Activated CD4-positive, CD25-positive, alpha-beta regulatory T cell (primary cell): ENCODE measurements at regions not wholly inside any gene's neighbourhood (a gene's known extent, or its start where the extent isn't known, plus 50 kb on each side); places are given as distances from the start of the nearest gene placed in this dataset.
"Not testable (repeated sequence)": the region's sequence is repeated elsewhere in the genome, so short reads cannot be mapped to it uniquely, and the experiment has no call there.

ENCODE experiments used
- DNase-seq, 4 experiments: peaks; one replicate each; lab custom pipeline; 2025; lab: John Stamatoyannopoulos, UW

DNA sequence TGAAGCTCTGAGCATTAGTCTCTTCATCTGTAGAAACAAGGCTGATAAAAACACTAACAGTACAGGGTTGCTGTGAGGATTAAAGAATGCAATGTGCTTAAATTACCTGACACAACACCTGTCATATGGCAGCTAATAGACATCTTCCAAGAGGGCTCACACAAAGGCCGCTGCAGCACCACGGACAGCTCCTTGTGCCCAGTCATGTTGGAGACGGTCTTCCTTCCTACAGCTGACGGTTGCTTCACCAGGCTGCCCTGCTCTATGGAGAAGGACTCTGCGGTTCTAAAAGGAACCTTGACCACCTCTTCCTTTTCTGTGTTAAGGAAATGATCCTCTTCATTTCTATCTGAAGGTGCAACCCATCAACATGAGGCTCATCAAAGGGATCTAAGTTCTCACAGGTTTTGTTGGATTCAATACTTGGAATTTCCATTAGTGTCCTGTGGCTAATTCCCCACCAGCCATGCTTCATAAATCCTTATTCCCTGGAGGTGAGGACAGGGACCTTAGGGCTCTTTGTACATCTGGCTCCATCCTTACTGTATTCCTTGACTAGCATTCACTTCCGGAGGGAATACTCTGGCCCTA lies 138.9 kb upstream of the CES5A start:
- DNase-seq, result no peak

DNA sequence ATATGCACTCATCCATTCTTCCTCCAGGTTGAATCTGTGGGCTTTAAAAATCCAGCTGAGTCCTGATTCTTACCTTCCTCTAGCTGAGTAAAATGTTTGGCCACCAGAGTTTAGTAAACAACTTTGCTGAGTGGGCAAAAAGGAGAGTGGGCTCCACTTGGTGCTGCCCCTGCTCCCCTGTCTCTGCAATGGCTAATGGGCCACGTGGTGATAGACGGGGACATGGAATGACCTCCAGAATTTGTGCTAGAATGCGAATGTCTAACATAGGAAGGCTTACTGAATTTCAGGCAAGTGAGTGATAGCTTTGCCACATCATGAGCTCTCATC lies 137.3 kb upstream of the CES5A start:
- DNase-seq, result no peak

DNA sequence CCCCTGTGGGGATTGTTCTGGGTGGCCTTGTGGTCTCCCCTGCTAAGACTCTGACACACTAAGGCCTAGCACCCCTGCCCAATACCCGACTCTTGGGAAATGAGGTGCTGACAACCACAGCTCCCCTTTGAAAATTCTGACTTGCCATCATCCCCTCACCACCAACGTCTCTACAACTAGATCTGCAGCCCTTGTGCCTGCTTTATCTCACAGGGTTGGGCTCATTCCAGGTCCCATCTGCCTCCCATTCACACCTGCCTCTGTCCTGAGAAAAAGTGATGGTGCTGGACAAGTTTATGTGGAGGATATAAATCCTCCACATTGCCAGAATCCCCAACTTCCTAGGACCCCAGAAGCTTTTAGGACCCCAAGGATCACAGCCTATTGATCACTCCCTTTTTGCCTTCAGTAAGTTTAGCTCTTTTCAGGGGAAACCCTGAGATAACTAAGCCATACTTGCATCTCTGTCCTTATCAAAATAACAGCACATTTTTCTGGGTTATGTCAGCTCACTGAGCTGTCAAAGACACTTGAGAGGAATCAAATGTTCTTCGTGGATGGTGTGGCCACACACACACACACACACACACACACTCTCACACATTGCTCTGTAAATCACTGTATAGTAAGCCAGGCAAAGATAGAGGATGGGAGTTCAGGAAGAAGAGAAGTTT lies 136.8 kb upstream of the CES5A start:
- DNase-seq, result no peak

DNA sequence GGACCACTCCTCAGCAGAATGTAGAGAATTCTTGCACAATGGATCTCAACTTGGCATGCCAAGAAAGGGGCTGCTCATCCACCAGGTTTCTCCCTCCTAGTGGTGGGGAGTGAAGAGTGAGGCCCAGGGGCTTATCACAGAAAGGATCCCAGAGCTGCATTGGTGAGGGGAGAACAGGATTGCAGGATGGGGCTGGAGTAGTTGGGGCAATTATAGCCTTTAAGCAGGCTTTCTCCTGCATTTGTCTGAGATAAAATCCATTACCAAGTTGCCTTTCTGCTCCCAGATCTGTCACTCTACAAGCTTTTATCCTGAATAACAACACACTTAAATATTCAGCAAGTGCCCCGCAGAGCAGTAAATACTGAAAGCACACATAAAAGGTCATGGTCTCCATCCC lies 130.8 kb upstream of the CES5A start:
- DNase-seq, result no peak

DNA sequence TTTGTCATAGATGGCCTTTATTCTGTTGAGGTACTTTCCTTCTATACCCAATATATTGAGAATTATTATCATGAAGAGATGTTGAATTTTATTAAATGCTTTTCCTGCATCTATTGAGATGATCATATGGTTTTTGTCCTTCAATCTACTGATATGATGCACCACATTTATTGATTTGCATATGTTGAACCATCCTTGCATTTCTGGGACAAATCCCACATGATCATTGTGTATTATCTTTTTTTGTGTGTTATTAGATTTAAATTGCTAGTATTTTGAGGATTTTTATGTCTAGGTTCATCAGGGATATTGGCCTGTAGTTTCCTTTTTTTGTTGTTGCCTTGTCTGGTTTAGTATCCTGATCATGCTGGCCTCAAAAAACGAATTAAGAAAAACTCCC lies 124.5 kb upstream of the CES5A start:
- no peak for DNase-seq

DNA sequence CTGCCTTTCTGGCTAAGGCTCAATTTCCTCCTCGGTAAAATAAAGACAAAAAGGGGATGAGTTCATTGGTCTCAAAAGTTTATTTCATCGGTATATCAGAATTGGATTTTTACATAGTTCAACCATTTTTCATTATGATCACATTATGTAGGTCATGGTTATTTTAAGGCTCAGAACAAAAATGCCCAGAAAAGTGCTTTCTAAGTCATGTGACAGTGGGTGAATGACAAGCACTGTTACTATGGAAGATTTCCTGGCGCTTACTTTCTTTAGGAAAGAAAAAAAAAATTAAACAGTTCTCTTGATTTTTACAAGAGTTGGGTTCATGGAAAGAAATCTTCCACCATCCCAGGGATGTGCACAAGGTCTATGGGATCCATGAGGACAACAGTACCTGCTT lies 117.9 kb upstream of the CES5A start:
- no peak for DNase-seq

DNA sequence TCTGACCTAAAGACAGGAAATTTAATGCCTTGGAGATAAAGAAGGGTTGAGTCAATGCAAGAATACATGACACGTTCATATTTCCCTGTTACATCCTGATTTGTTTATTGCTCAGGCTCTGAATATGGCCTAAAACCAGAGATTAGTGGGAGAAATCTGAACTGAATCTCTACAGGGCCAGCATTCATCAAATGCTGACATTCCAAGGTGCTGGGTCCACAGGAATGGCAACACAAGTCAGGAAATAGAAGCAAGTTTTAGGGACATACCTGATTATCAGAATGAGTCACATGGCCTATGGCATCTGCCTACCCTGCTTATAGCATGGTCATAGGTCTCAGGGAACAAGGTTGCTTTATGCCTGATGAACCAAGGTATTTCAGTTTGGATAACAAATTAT lies 117.4 kb upstream of the CES5A start:
- no peak for DNase-seq

DNA sequence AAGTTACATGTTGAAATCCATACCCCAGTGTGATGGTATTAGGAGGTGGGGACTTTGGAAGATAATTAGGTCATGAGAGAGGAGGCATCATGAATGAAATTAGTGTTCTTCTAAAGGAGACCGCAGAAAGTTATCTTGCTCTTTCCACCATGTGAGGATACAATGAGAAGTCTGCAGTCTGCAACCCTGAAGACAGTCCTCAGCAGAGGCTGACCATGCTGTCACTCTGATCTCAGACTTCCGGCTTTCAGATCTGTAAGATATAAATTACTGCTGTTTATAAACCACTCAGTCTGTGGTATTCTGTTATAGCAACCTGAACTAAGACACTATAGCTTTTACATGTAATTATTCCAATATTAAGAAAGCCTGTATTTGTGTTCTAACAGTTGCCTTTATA lies 116.7 kb upstream of the CES5A start:
- no peak for DNase-seq

DNA sequence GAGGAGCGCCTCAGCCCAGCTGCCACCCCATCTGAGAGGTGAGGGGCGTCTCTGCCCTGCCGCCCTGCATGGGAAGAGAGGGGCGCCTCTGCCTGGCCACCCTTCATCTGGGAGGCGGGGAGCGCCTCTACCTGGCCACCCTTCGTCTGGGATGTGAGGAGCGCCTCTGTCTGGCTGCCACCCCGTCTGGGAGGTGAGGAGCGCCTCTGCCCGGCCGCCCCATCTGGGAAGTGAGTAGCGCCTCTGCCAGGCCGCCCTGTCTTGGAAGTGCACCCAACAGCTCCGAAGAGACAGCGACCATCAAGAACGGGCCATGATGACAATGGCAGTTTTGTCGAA lies 114.4 kb upstream of the CES5A start:
- DNase-seq, result no peak

DNA sequence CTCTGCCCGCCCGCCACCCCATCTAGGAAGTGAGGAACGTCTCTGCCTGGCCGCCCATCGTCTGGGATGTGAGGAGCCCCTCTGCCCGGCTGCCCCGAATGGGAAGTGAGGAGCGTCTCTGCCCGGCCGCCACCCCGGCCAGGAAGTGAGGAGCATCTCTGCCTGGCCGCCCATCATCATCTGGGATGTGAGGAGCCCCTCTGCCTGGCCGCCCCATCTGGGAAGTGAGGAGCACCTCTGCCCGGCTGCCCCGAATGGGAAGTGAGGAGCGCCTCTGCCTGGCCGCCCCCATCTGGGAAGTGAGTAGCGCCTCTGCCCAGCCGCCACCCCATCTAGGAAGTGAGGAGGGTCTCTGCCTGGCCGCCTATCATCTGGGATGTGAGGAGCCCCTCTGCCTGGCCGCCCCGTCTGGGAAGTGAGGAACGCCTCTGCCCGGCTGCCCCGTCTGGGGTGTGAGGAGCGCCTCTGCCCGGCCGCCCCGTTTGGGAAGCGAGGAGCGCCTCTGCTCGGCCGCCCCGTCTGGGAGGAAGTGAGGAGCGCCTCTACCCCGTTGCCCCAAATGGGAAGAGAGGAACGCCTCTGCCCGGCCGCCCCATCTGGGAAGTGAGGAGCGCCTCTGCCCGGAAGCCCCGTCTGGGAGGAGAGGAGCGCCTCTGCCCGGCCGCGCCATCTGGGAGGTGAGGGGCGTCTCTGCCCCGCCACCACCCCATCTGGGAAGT lies 113.8 kb upstream of the CES5A start:
- not testable (repeated sequence) for DNase-seq

DNA sequence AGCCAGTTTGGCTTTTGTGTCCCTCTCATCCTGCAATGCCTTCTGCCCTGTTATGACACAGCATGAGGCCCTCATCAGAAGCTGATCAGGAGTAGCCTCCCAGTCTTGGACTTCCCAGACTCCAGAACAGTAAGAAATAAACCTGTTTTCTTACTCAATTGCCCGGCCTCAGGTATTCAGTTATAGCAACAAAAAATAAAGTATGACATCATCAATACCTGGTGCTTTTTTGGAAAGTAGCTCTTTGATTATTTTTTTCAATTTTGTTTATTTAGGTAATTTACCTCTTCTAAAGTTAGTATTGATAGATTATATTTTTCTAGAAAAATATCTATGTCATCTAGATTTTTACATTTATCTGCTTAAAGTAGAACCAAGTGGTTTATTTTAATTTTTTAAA lies 112.8 kb upstream of the CES5A start:
- no peak for DNase-seq

DNA sequence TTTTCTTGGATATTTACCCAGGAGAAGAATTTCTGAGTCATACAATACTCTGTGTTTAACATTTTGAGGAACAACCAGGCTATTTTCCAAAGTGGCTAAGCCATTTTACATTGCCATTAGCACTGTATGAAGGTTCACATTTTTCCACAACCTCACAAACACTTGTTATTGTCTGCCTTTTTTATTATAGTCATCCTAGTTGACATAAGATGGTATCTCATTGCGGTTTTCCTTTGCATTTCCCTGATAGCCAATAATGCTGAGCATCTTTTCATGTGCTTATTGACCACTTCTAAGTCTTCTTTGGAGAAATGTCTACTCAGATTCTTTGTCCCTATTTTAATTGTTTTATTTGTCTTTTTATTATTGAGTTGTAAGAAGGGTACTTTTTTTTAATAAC lies 107.4 kb upstream of the CES5A start:
- DNase-seq, result no peak

DNA sequence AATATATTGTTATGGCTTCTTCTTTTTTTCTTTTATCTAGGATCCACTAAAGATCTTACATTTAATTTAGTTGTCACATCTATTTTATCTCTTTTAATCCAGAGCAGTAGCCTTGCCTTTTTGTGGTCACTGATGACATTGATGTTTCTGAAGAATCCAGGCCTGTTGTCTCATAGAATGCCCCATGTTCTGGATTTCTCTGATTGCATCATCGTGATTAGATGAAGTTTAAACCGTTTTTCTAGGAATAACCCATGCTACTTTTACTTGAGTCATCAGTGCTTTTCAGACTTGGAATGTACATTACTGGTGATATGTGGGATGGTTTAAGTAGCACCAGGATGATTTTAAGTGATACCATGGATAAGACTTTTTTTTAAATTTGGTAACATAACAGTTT lies 106.4 kb upstream of the CES5A start:
- no peak for DNase-seq

DNA sequence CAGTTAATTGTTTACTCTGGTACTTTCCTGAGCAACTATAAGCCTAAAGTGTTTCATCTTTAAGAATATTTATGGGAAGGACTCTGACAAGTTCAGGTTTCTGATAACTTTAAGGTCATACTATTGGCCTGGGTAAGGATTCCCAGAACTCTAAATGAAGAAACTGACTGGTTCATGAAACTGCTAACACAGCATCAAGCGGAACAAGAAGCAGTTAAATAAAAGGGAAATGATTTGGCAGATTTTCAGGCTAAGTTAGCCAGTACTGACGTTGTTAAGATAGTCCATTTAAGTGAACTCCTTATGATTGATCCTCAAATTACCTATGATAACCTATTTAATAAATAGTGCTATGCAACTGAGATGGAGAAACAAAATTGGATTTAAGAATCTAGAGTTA lies 101.6 kb upstream of the CES5A start:
- no peak for DNase-seq

DNA sequence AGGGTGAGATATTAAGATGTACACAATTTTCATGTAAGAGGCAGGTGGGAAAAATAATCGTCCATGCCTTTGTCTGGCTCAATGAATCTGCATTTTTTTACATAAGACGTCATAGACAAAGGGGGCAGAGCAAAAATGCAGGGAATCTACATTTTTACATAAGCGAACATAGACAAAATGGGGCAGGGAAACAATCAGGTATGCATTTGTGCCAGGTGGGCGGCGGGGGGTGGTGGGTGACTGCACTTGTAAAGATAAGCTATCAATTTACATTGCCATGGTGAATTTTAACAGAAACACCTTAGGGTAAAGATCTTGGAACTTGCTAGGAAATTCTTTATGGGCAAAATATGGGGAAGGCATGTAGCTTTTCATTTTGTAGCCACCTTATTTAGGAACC lies 96.3 kb upstream of the CES5A start:
- no peak for DNase-seq

DNA sequence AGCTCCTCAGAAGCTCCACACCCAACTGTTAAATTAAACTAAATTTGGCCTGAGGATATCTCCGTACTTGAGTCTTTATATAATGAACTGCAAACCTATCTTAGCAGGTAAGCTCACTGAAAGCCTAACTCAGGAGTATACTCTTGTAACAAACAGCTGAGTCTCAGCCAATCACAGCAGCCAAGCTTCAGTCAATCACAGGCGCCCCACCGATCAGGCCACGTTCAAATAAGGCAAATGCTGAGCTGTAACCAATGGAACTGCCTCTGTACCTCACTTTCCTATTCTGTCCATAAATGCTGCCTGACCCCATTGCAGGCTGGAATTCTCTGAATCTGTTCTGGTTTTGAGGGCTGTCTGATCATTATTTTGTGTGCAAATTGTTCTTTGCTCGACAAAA lies 93.0 kb upstream of the CES5A start:
- DNase-seq, result no peak

DNA sequence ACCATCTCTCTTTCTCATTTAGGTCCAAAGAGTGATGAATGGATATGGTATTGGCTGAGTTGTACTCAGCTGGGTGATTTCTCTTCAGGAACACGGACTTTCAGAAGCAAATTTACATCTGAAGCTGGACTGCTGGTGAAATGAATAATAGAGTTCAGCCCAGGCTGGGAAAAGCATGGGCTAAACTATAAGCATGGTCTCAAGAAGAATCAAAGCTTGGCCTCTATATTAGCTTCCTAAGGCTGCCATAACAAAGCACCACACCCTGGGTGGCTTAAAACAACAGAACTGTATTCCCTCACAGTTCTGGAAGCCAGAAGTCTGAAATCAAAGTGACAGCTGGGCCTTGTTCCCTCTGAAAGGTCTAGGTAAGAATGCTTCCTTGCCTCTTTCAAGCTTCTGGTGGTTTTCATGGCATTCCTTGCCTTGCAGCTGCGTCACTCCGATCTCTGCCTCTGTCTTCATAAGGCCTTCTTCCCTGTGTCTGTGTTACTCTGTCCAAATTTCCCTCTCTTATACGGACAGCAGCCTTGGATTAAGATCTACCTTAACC lies 89.8 kb upstream of the CES5A start:
- no peak for DNase-seq

DNA sequence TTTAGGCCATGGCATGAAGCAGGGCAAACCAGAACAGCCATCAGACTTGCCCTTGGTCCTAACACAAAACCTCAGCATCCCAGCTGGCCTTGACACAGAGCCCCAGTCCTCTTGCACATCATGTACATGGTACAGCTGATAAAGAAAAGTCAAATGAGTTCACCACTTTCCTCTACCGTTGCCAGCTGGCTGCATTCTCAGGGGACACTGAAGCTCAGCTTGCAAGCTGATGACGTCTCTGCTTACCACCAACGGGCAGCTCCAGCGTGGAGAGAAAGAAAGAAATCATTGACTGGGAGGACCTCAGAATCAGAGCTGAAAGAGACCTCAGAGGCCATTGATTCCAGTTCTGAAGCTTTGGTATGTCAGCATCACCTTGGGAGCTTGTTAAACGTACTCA lies 80.7 kb upstream of the CES5A start:
- no peak for DNase-seq

DNA sequence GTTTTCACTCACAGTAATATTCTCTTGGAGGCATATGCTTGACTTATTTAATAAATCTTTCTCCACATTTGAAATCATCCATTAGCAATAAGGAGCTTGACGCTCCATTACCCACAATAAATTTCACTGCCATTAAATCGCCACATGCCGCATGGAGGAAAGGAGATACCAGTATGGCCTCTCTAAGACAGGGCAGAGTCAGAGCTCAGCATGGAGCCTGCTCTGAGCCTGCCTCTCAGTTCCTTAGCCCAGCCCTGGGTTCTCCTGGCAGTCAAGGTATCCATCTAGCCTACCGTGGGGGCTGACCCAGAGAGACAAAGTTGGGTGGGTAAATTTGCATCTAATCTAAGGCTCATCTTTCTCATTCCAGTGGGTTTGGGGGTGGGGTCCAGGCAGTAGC lies 80.3 kb upstream of the CES5A start:
- DNase-seq, result no peak

DNA sequence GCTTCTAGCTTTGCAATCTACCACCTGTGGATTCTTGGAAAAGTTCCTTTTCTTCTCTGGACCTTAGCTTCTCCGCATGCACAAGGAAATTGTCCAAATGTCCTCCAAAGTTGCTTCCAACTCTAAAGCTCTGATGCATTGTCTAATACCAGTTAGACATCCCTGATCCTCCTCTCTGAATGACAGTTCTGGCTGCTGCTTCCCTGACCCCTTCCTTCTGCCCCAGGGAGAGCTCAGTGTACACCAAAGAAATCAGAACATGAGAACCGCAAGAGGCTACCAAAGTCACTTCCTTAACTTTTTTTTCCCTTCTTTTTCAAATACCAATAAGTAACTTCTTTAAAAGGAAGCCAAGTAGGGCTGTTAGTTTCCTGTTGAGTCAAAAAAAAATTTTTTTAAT lies 79.7 kb upstream of the CES5A start:
- no peak for DNase-seq

DNA sequence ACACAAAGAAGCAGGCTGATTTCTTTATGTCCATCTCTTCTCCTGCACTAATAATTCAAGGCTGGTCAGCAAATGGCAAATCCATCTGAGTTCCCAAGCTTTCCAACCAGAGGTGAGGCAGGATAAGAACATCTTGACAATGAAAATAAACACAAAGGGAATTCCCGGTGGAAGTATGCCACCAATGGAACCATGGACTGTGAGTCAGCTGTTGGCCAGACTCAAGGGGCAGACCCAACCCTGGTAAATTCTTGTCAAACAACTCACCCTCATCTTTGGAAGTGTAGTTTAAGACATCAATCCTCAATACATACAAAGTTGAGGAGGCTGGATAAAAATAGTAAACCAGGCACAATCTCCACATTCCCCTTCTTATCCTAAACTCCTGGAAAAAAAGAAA lies 74.3 kb upstream of the CES5A start:
- DNase-seq, result no peak

DNA sequence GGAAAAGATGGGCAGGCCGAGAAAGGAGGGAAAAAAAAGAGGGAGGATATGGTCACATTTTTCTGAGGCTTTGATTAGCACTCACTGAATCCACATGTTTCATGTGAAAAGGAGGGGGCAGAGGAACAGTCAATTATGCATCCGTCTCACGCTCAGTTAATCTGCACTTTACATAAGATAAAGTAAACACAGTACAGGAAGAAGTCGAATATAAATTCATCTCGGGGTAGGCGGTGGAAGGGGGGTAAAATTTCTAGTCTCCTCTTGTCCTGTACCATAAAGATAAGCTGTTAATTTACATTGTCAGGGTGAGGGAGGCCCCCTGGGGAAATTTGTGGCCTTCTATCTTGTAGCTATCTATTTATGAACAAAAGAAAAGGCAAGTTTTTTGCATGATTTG lies 73.1 kb upstream of the CES5A start:
- DNase-seq, result no peak

DNA sequence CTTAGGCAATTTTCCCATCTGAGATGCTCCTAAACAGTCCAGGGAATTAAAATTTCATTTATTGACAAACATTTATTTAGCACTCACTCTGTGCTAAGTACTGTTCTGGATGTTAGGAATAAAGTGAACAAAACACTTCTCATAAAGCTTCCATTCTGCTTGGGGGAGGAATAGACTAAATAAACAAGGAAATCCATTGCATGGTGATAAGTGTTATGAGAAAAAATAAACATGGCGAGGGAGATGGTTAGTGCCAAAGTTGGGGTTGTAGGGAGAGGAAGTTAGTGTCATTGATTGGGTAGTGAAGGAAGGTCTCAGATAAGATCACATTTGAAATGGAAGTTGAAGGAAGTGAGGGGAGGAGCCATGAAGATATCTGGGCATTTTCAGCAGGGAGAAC lies 72.2 kb upstream of the CES5A start:
- DNase-seq, result no peak

DNA sequence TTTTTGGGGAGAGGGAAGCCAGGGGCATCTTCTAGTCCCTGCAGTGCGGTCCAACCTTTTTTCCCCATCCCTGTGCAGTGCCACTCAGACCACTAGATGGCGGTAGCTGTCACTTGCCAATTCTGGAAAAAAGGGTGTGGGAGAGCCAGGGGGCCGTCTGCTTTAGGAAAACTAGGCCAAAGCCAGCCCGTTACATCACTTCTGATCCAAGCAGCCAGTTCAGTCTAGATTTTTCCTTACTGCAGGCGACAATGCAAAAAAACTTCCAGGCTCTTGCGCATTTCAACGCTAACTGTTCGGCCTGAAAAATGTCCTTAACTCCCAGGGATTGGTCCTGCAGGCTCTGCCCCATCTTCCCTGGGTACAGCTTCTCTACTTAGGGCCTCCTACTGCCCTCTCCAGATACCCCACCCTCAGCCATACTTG lies 69.2 kb upstream of the CES5A start:
- DNase-seq, result peak in 1 of 4 experiments; percentile 6
